ENCODE measurements at regions not wholly inside any gene's neighbourhood (a gene's known extent, or its start where the extent isn't known, plus 50 kb on each side); places are given as distances from the start of the nearest gene placed in this dataset.
A peak's percentile ranks its signal among the peaks of the same experiment; 100 is the strongest.

DNA sequence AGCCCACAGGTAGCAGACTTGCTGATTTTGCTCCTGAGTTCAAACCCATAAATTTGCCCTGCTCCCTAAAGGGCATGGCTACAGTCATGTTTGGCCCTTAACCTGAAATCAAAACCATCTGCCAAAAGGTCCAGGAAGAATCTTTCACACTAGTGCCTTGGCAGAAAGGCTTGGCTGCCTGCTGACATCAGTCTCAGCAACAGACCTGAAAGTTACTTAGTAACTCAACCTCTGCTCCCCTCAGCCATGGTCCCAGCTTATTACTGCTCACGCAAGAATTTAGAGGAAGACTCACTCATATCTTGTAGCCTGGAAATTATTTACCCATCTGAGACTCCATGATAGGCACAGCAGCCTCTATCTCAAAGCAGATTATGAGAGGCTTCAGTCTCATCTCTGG lies 98.0 kb upstream of the KIF2B start:
- Histone ChIP-seq H2BK12ac (ENCODE audit: low read length in 2 of 2) (no peak overlapping the region), H3K18ac (ENCODE audit: low read depth in 1 of 2, low read length in 2 of 2) (no peak overlapping the region), H4K8ac (ENCODE audit: low read length) (no peak overlapping the region), H4K91ac (ENCODE audit: low read length) (no peak overlapping the region), H3K4me3 (ENCODE audit: insufficient read depth in 1 of 2, low read depth in 1 of 2, low read length in 2 of 2) (no peak overlapping the region), H3K9ac (ENCODE audit: low read length) (no peak overlapping the region), H3K4me1 (ENCODE audit: control insufficient read depth, insufficient read depth, low read depth, low read length) (peaks cover 10% of the 10 kb centered on the region), H3K27me3 (ENCODE audit: control insufficient read depth in 1 of 2, insufficient read depth in 1 of 2, low read length in 2 of 2) (no peaks in the 10 kb centered on the region), H2BK15ac (ENCODE audit: low read depth, poor library complexity, severe bottlenecking) (no peak overlapping the region), H3K79me1 (replicated peaks; ENCODE audit: low read length, poor library complexity, severe bottlenecking) (peaks cover 5% of the 10 kb centered on the region), H2AFZ (ENCODE audit: low read depth, low read length) (no peak overlapping the region), H2BK5ac (ENCODE audit: low read depth, low read length, poor library complexity, severe bottlenecking) (peak overlapping the region; percentile 89), H3K27ac (ENCODE audit: low read length, poor library complexity, severe bottlenecking) (peak overlapping the region; percentile 86), H3K23ac (ENCODE audit: low read length in 2 of 2) (no peak overlapping the region), H3K36me3 (ENCODE audit: control insufficient read depth in 1 of 2, insufficient read depth in 2 of 2, low read depth in 1 of 2, low read length in 2 of 2) (no peaks in the 10 kb centered on the region), H2AK5ac (ENCODE audit: low read length, severe bottlenecking) (peak overlapping the region; percentile 13), H2BK120ac (ENCODE audit: low read depth, low read length) (no peak overlapping the region), H3K4ac (ENCODE audit: low read depth in 1 of 2, low read length in 2 of 2) (no peak overlapping the region), H3K9me3 (ENCODE audit: control insufficient read depth, low read length) (peaks cover 9% of the 10 kb centered on the region), H3K4me2 (ENCODE audit: low read length, poor library complexity, severe bottlenecking) (no peak overlapping the region), H3K14ac (ENCODE audit: low read length in 2 of 2) (no peak overlapping the region)
- DNase-seq = no peak
- 100% methylated on average over 1 of the region's 1 CpG for WGBS

DNA sequence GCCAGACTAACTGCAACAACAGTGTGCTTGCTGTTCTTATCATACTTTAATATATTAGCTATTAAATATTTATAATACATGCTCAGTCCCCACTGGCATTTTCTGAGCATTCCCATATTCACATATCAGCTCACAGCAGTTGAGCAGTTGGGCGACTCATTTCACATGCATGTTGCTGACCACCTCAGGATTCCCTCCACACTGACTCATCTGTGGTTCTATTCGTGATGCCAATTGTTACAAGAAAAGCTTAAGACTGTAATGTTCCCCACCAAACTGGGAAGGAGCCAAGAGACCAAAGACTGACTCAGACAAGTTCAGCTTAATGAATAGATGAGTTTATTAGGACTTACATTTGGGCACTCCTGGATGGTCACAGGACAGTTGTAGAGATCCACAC lies 100.3 kb upstream of the KIF2B start:
- Histone ChIP-seq H3K9ac (ENCODE audit: low read length) (peak overlapping the region; percentile 10), H2BK5ac (ENCODE audit: low read depth, low read length, poor library complexity, severe bottlenecking) (peak overlapping the region; percentile 38), H2BK15ac (ENCODE audit: low read depth, poor library complexity, severe bottlenecking) (no peak overlapping the region), H3K4ac (ENCODE audit: low read depth in 1 of 2, low read length in 2 of 2) (no peak overlapping the region), H3K36me3 (ENCODE audit: control insufficient read depth in 1 of 2, insufficient read depth in 2 of 2, low read depth in 1 of 2, low read length in 2 of 2) (no peaks in the 10 kb centered on the region), H3K9me3 (ENCODE audit: control insufficient read depth, low read length) (peaks cover 8% of the 10 kb centered on the region), H2BK12ac (ENCODE audit: low read length in 2 of 2) (no peak overlapping the region), H2AK5ac (ENCODE audit: low read length, severe bottlenecking) (no peak overlapping the region), H2AFZ (ENCODE audit: low read depth, low read length) (no peak overlapping the region), H3K4me1 (ENCODE audit: control insufficient read depth, insufficient read depth, low read depth, low read length) (peaks cover 11% of the 10 kb centered on the region), H3K14ac (ENCODE audit: low read length in 2 of 2) (no peak overlapping the region), H4K91ac (ENCODE audit: low read length) (no peak overlapping the region), H4K8ac (ENCODE audit: low read length) (no peak overlapping the region), H3K4me2 (ENCODE audit: low read length, poor library complexity, severe bottlenecking) (peak overlapping the region; percentile 27), H3K18ac (ENCODE audit: low read depth in 1 of 2, low read length in 2 of 2) (no peak overlapping the region), H3K23ac (ENCODE audit: low read length in 2 of 2) (no peak overlapping the region), H3K27me3 (ENCODE audit: control insufficient read depth in 1 of 2, insufficient read depth in 1 of 2, low read length in 2 of 2) (no peaks in the 10 kb centered on the region), H2BK120ac (ENCODE audit: low read depth, low read length) (no peak overlapping the region), H3K27ac (ENCODE audit: low read length, poor library complexity, severe bottlenecking) (peak overlapping the region; percentile 98), H3K4me3 (ENCODE audit: insufficient read depth in 1 of 2, low read depth in 1 of 2, low read length in 2 of 2) (no peak overlapping the region), H3K79me1 (replicated peaks; ENCODE audit: low read length, poor library complexity, severe bottlenecking) (peaks cover 7% of the 10 kb centered on the region)
- peak; percentile 91 for DNase-seq
- WGBS = 10% methylated on average over 1 of the region's 2 CpGs

DNA sequence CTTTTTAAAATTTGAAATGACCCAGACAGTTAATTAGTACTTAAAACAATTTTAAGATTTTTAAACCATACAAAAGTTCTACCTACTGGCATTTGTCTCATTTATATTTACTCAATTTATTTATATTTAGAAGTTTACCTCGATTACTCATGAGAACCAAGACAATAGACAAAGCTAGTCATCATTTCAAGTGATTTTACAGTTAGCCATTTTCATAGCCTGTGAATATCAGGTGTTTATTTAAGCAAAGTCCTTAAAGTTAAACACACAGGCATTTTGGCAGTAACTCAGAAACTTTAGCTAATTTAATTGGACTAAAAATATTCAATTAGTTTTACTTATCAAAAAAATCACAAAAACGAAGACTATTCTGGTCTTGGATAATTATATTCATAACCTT lies 101.6 kb upstream of the KIF2B start:
- no peaks in the 10 kb centered on the region for H3K27me3 ChIP-seq (ENCODE audit: control insufficient read depth in 1 of 2, insufficient read depth in 1 of 2, low read length in 2 of 2)
- no CpG with 5 or more reads among the region's 2 CpGs for WGBS
- DNase-seq = no peak
- H3K23ac ChIP-seq (ENCODE audit: low read length in 2 of 2) = no peak overlapping the region
- H2BK120ac ChIP-seq (ENCODE audit: low read depth, low read length) = no peak overlapping the region
- H4K8ac ChIP-seq (ENCODE audit: low read length) = no peak overlapping the region
- H3K36me3 ChIP-seq (ENCODE audit: control insufficient read depth in 1 of 2, insufficient read depth in 2 of 2, low read depth in 1 of 2, low read length in 2 of 2) = no peaks in the 10 kb centered on the region
- no peak overlapping the region for H3K18ac ChIP-seq (ENCODE audit: low read depth in 1 of 2, low read length in 2 of 2)
- H3K9ac ChIP-seq (ENCODE audit: low read length) = no peak overlapping the region
- peaks cover 15% of the 10 kb centered on the region for H3K9me3 ChIP-seq (ENCODE audit: control insufficient read depth, low read length)
- no peak overlapping the region for H2BK15ac ChIP-seq (ENCODE audit: low read depth, poor library complexity, severe bottlenecking)
- H3K4ac ChIP-seq (ENCODE audit: low read depth in 1 of 2, low read length in 2 of 2) = no peak overlapping the region
- H2AFZ ChIP-seq (ENCODE audit: low read depth, low read length) = no peak overlapping the region
- H3K4me3 ChIP-seq (ENCODE audit: insufficient read depth in 1 of 2, low read depth in 1 of 2, low read length in 2 of 2) = no peak overlapping the region
- H3K4me2 ChIP-seq (ENCODE audit: low read length, poor library complexity, severe bottlenecking) = no peak overlapping the region
- no peak overlapping the region for H2AK5ac ChIP-seq (ENCODE audit: low read length, severe bottlenecking)
- no peak overlapping the region for H3K27ac ChIP-seq (ENCODE audit: low read length, poor library complexity, severe bottlenecking)
- no peak overlapping the region for H3K14ac ChIP-seq (ENCODE audit: low read length in 2 of 2)
- H2BK12ac ChIP-seq (ENCODE audit: low read length in 2 of 2) = no peak overlapping the region
- H4K91ac ChIP-seq (ENCODE audit: low read length) = no peak overlapping the region
- H3K79me1 ChIP-seq (replicated peaks; ENCODE audit: low read length, poor library complexity, severe bottlenecking) = peaks cover 7% of the 10 kb centered on the region
- peaks cover 11% of the 10 kb centered on the region for H3K4me1 ChIP-seq (ENCODE audit: control insufficient read depth, insufficient read depth, low read depth, low read length)
- no peak overlapping the region for H2BK5ac ChIP-seq (ENCODE audit: low read depth, low read length, poor library complexity, severe bottlenecking)

DNA sequence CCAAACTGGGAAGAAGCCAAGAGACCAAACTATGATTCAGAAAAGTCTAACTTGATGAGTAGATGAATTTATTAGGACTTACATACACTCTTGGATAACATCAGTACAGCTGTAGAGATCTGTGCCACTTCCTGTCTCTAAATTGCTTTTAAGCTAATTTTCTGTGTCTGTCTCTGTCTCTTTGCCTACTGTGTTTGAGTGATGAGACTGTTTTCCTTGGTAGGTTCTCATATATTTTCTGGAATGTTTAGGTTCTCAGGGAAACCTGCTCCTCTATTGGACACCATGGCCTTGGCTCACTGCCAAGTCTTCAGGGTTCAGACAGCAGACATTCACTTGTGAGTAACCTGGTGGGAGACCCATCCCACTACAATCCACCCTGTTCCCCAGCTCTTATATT lies 103.5 kb upstream of the KIF2B start:
- Histone ChIP-seq H3K4me3 (ENCODE audit: insufficient read depth in 1 of 2, low read depth in 1 of 2, low read length in 2 of 2) (no peak overlapping the region), H3K14ac (ENCODE audit: low read length in 2 of 2) (no peak overlapping the region), H2BK120ac (ENCODE audit: low read depth, low read length) (no peak overlapping the region), H3K4me1 (ENCODE audit: control insufficient read depth, insufficient read depth, low read depth, low read length) (peaks cover 7% of the 10 kb centered on the region), H3K27me3 (ENCODE audit: control insufficient read depth in 1 of 2, insufficient read depth in 1 of 2, low read length in 2 of 2) (no peaks in the 10 kb centered on the region), H3K9ac (ENCODE audit: low read length) (no peak overlapping the region), H4K91ac (ENCODE audit: low read length) (no peak overlapping the region), H4K8ac (ENCODE audit: low read length) (no peak overlapping the region), H2AFZ (ENCODE audit: low read depth, low read length) (no peak overlapping the region), H3K79me1 (replicated peaks; ENCODE audit: low read length, poor library complexity, severe bottlenecking) (peaks cover 7% of the 10 kb centered on the region), H3K18ac (ENCODE audit: low read depth in 1 of 2, low read length in 2 of 2) (no peak overlapping the region), H3K27ac (ENCODE audit: low read length, poor library complexity, severe bottlenecking) (no peak overlapping the region), H3K36me3 (ENCODE audit: control insufficient read depth in 1 of 2, insufficient read depth in 2 of 2, low read depth in 1 of 2, low read length in 2 of 2) (no peaks in the 10 kb centered on the region), H2BK15ac (ENCODE audit: low read depth, poor library complexity, severe bottlenecking) (no peak overlapping the region), H3K4ac (ENCODE audit: low read depth in 1 of 2, low read length in 2 of 2) (no peak overlapping the region), H2BK12ac (ENCODE audit: low read length in 2 of 2) (no peak overlapping the region), H3K23ac (ENCODE audit: low read length in 2 of 2) (no peak overlapping the region), H2BK5ac (ENCODE audit: low read depth, low read length, poor library complexity, severe bottlenecking) (no peak overlapping the region), H2AK5ac (ENCODE audit: low read length, severe bottlenecking) (no peak overlapping the region), H3K9me3 (ENCODE audit: control insufficient read depth, low read length) (peaks cover 15% of the 10 kb centered on the region), H3K4me2 (ENCODE audit: low read length, poor library complexity, severe bottlenecking) (no peak overlapping the region)
- no peak for DNase-seq

All from mesenchymal stem cell (in vitro differentiated cells and primary cell).